ENCODE measurements at regions not wholly inside any gene's neighbourhood (a gene's known extent, or its start where the extent isn't known, plus 50 kb on each side); places are given as distances from the start of the nearest gene placed in this dataset.
"Not testable (repeated sequence)": the region's sequence is repeated elsewhere in the genome, so short reads cannot be mapped to it uniquely, and the experiment has no call there.

DNA sequence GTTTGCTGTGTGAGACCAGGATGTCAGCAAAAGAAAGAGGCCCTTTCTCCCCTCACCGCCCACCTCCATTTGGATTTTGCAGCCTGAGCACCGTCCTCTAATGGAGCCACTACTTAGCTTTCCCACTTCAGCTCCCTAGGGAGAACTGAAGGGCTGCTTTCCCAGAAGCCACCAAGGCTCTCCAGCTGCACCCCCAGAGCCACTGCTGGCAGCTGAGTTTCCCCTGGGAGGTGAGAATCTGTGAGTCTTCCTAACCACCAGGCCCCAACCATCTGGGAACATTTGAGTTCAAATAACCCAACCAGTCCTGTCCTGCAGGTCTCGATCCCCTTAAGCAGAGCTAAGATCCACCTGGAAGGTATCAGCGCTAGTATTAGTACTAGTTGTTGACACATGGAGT, 173.1 kb upstream of the USP9X start:
- H3K4me1 ChIP-seq: no peaks in the 10 kb centered on the region
- no peak for DNase-seq
- no peak overlapping the region for H3K4me3 ChIP-seq
- H3K9me3 ChIP-seq: no peaks in the 10 kb centered on the region
- WGBS, 2 donors: 79 to 87% methylated on average over 4 of the region's 4 CpGs
- no peaks in the 10 kb centered on the region for H3K36me3 ChIP-seq
- TF ChIP-seq POLR2A (IDR thresholded peaks at IDR 0.05) (no peak), POLR2AphosphoS5 (IDR thresholded peaks at IDR 0.05) (no peak), EP300 (IDR thresholded peaks at IDR 0.05) (no peak)
- TF ChIP-seq, protein P1, sequence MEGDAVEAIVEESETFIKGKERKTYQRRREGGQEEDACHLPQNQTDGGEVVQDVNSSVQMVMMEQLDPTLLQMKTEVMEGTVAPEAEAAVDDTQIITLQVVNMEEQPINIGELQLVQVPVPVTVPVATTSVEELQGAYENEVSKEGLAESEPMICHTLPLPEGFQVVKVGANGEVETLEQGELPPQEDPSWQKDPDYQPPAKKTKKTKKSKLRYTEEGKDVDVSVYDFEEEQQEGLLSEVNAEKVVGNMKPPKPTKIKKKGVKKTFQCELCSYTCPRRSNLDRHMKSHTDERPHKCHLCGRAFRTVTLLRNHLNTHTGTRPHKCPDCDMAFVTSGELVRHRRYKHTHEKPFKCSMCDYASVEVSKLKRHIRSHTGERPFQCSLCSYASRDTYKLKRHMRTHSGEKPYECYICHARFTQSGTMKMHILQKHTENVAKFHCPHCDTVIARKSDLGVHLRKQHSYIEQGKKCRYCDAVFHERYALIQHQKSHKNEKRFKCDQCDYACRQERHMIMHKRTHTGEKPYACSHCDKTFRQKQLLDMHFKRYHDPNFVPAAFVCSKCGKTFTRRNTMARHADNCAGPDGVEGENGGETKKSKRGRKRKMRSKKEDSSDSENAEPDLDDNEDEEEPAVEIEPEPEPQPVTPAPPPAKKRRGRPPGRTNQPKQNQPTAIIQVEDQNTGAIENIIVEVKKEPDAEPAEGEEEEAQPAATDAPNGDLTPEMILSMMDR (IDR thresholded peaks at IDR 0.05): no peak
- no peaks in the 10 kb centered on the region for H3K27me3 ChIP-seq
- ATAC-seq (ENCODE audit: low FRiP score in 2 of 2): no peak
- H3K27ac ChIP-seq: no peak overlapping the region

- Histone ChIP-seq H3K27me3 (no peaks in the 10 kb centered on the region), H3K4me3 (no peak overlapping the region), H3K27ac (no peak overlapping the region), H3K36me3 (no peaks in the 10 kb centered on the region), H3K9me3 (no peaks in the 10 kb centered on the region), H3K4me1 (no peaks in the 10 kb centered on the region)
- ATAC-seq (ENCODE audit: low FRiP score in 2 of 2) (peak in 1 of 2 donors; percentile 19), DNase-seq (no peak)
- 76 to 86% methylated on average over 4 of the region's 4 CpGs for WGBS, 2 donors
- TF ChIP-seq POLR2A (IDR thresholded peaks at IDR 0.05) (no peak), EP300 (IDR thresholded peaks at IDR 0.05) (no peak), POLR2AphosphoS5 (IDR thresholded peaks at IDR 0.05) (no peak)
- TF ChIP-seq, protein P1 (IDR thresholded peaks at IDR 0.05): no peak
These were observed 172.7 kb upstream of the USP9X start for GRCh38 chrX:40912576-40912975.

DNA sequence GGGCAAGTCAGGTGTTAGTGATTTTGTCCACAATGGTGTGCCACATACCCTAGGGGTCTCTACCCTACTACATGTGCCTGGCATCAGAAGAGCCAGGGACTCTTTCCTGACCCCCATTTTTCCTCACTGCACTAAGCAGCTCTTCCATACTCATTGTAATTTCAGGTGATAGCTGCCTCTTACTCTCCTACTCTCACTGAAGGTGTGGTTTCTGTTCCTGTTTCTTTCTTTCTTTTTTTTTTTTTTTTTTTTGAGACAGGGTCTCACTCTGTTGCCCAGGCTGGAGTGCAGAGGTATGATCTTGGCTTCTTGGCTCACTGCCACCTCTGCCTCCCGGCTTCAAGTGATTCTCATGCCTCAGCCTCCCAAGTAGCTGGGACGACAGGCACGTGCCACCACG, 164.9 kb upstream of the USP9X start:
- DNase-seq (no peak), ATAC-seq (ENCODE audit: low FRiP score in 2 of 2) (no peak)
- WGBS, 2 donors: 94 to 100% methylated on average over 4 of the region's 4 CpGs
- Histone ChIP-seq H3K4me1 (no peaks in the 10 kb centered on the region), H3K9me3 (peaks cover 0 to 17% (median 0%) of the 10 kb centered on the region in 4 donors), H3K4me3 (no peak overlapping the region), H3K36me3 (no peaks in the 10 kb centered on the region), H3K27me3 (no peaks in the 10 kb centered on the region), H3K27ac (no peak overlapping the region)
- TF ChIP-seq, protein P1 (IDR thresholded peaks at IDR 0.05): no peak

DNA sequence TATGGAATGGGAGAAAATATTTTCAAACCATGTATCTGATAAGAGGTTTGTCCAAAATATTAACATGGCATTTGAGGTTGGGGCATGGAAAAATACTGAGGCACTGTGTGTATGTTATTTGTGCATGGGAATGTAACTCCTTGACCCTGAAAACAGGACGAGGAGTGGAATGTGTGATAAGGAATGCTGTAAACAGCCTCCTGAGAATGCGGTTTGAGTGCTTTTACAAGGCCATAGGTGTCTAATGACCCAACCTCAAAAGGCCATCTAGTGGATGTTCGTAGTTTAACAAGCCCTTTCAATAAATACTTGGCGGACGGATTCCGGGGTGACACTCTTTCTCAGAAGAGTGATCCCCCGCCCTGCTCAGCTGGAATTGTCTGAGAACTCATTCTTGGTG, 162.9 kb upstream of the USP9X start:
- no peaks in the 10 kb centered on the region for H3K36me3 ChIP-seq
- H3K27ac ChIP-seq: no peak overlapping the region
- ATAC-seq (ENCODE audit: low FRiP score in 2 of 2) (no peak), DNase-seq (no peak)
- no peaks in the 10 kb centered on the region for H3K27me3 ChIP-seq
- no peaks in the 10 kb centered on the region for H3K4me1 ChIP-seq
- peaks cover 0 to 17% (median 0%) of the 10 kb centered on the region in 4 donors for H3K9me3 ChIP-seq
- WGBS, 2 donors: 41 to 74% methylated on average over 7 of the region's 7 CpGs
- H3K4me3 ChIP-seq: no peak overlapping the region
- TF ChIP-seq, protein P1 (IDR thresholded peaks at IDR 0.05): peak in 4 of 6 experiments; percentile 20 to 40 (median 30)
- no peak for TF ChIP-seq EP300 (IDR thresholded peaks at IDR 0.05)

GRCh38 chrX:40926739-40927427, 158.4 kb upstream of the USP9X start:
- 89 to 100% methylated on average over 1 of the region's 1 CpG for WGBS, 2 donors
- H3K4me1 ChIP-seq; H3K27ac ChIP-seq; H3K27me3 ChIP-seq; H3K36me3 ChIP-seq; ATAC-seq (ENCODE audit: low FRiP score in 2 of 2); H3K4me3 ChIP-seq; DNase-seq: not testable (repeated sequence)
- peaks cover 0 to 18% (median 2%) of the 10 kb centered on the region in 4 donors for H3K9me3 ChIP-seq

Measured in upper lobe of left lung (tissue), 6 donors.